Thoracic aorta (tissue), 2 donors: ENCODE measurements at regions not wholly inside any gene's neighbourhood (a gene's known extent, or its start where the extent isn't known, plus 50 kb on each side); places are given as distances from the start of the nearest gene placed in this dataset.

ENCODE experiments used
- ATAC-seq: fragments of 150-250 bp; one replicate; pipeline ENCODE4 v1.8.0; 2017; ENCODE audit warnings: low read depth; ENCODE audit not compliant: insufficient number of reproducible peaks, low FRiP score
- DNase-seq: peaks from one replicate; pipeline ENCODE4 v3.0.0-alpha.2; 2020; ENCODE audit warnings: low spot score
- H3K27ac ChIP-seq, 2 donors: fragments of 200-600 bp; sonication (generic); 1 replicate in 1 of 2; 2 replicates in 1 of 2; pipeline ENCODE4 v1.5.1; 2016; ENCODE audit warnings: mild to moderate bottlenecking in 2 of 2, moderate library complexity in 2 of 2
- H3K27me3 ChIP-seq: fragments of 200-600 bp; sonication (generic); replicated peaks from 2 replicates; pipeline ENCODE4 v1.6.0; 2016; ENCODE audit warnings: mild to moderate bottlenecking; ENCODE audit not compliant: insufficient read depth
- H3K36me3 ChIP-seq: fragments of 200-600 bp; sonication (generic); one replicate; pipeline ENCODE4 v1.5.1; 2016
- H3K4me1 ChIP-seq, 2 donors: fragments of 200-600 bp; sonication (generic); 1 replicate in 1 of 2; 2 replicates in 1 of 2; pipeline versions ENCODE4 v1.5.1 to v1.6.0; 2016; ENCODE audit warnings: low read depth in 2 of 2, mild to moderate bottlenecking in 1 of 2; ENCODE audit not compliant: control insufficient read depth in 1 of 2
- H3K4me3 ChIP-seq: fragments of 200-600 bp; sonication (generic); 2 replicates; pipeline ENCODE4 v1.5.1; 2016; ENCODE audit warnings: mild to moderate bottlenecking
- H3K9me3 ChIP-seq: fragments of 200-600 bp; sonication (generic); 2 replicates; pipeline ENCODE4 v1.5.1; 2016
- CTCF ChIP-seq: fragments of 200-600 bp; sonication (generic); IDR thresholded peaks from one replicate; pipeline ENCODE4 v1.5.1; 2019; ENCODE audit warnings: antibody characterized with exemption

- Histone ChIP-seq H3K4me1 (no peaks in the 10 kb centered on the region), H3K4me3 (no peak overlapping the region)
- no peak for TF ChIP-seq CTCF
Measured at GRCh38 chr21:22885079-22885478, 1886.9 kb downstream of the NCAM2 start.

GRCh38 chr21:22885614-22886013 lies 1887.4 kb downstream of the NCAM2 start:
- no peak for DNase-seq
- ATAC-seq, result no peak
- TF ChIP-seq CTCF, result no peak
- H3K36me3 ChIP-seq, result no peaks in the 10 kb centered on the region
- H3K27ac ChIP-seq, result no peak overlapping the region
- no peaks in the 10 kb centered on the region for H3K9me3 ChIP-seq
- no peaks in the 10 kb centered on the region for H3K4me1 ChIP-seq
- no peak overlapping the region for H3K4me3 ChIP-seq
- no peaks in the 10 kb centered on the region for H3K27me3 ChIP-seq

More at GRCh38 chr21:22885079-22885478, 1886.9 kb downstream of the NCAM2 start:
- Histone ChIP-seq H3K27me3 (no peaks in the 10 kb centered on the region), H3K9me3 (no peaks in the 10 kb centered on the region), H3K27ac (no peak overlapping the region), H3K36me3 (no peaks in the 10 kb centered on the region)
- DNase-seq (no peak), ATAC-seq (no peak)

- H3K9me3 ChIP-seq, result no peaks in the 10 kb centered on the region
- H3K27me3 ChIP-seq, result no peaks in the 10 kb centered on the region
- H3K27ac ChIP-seq, result no peak overlapping the region
- no peak for TF ChIP-seq CTCF
- H3K4me3 ChIP-seq, result no peak overlapping the region
- ATAC-seq (no peak), DNase-seq (no peak)
- no peaks in the 10 kb centered on the region for H3K36me3 ChIP-seq
- H3K4me1 ChIP-seq, result no peaks in the 10 kb centered on the region
Measured at GRCh38 chr21:22889445-22889844, 1891.2 kb downstream of the NCAM2 start.

- DNase-seq (no peak), ATAC-seq (no peak)
- no peaks in the 10 kb centered on the region for H3K4me1 ChIP-seq
- H3K36me3 ChIP-seq, result no peaks in the 10 kb centered on the region
- TF ChIP-seq CTCF, result no peak
- H3K9me3 ChIP-seq, result no peaks in the 10 kb centered on the region
- H3K27ac ChIP-seq, result no peak overlapping the region
- no peaks in the 10 kb centered on the region for H3K27me3 ChIP-seq
- H3K4me3 ChIP-seq, result no peak overlapping the region
Measured at GRCh38 chr21:22890656-22891055, 1892.4 kb downstream of the NCAM2 start.

GRCh38 chr21:22892028-22892427 lies 1893.8 kb downstream of the NCAM2 start:
- ATAC-seq, result no peak
- H3K36me3 ChIP-seq, result no peaks in the 10 kb centered on the region
- no peak for DNase-seq
- no peaks in the 10 kb centered on the region for H3K9me3 ChIP-seq
- no peak overlapping the region for H3K27ac ChIP-seq
- no peak overlapping the region for H3K4me3 ChIP-seq
- no peak for TF ChIP-seq CTCF
- no peaks in the 10 kb centered on the region for H3K27me3 ChIP-seq
- no peaks in the 10 kb centered on the region for H3K4me1 ChIP-seq
